ENCODE measurements at regions not wholly inside any gene's neighbourhood (a gene's known extent, or its start where the extent isn't known, plus 50 kb on each side); places are given as distances from the start of the nearest gene placed in this dataset.

DNA sequence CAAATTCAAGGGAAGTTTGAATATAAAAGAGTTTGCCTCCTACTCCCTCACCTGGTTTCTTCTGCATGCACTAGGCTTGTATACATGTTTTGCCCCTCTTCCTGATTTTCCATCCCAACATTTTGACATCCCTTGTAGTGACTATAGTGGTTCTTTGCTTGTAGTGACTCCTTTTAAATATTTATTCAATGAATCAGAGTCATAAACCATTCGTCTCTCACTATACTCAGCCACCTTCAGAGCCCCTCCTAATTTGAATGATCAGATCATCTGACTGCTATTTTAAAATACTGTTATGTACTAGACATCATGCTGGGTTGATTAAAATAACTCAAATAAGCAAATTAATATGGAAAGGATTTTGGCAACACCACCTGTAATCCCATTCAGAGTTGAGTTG, 492.1 kb upstream of the PIK3C3 start:
- DNase-seq (ENCODE audit: low read depth) = no peak
- TF ChIP-seq, protein P1, sequence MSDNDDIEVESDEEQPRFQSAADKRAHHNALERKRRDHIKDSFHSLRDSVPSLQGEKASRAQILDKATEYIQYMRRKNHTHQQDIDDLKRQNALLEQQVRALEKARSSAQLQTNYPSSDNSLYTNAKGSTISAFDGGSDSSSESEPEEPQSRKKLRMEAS (IDR thresholded peaks at IDR 0.05; ENCODE audit: low read depth, low read length) = no peak
- no peak for TF ChIP-seq MYC (IDR thresholded peaks at IDR 0.05; ENCODE audit: low read depth, low read length)
- TF ChIP-seq, protein P2, sequence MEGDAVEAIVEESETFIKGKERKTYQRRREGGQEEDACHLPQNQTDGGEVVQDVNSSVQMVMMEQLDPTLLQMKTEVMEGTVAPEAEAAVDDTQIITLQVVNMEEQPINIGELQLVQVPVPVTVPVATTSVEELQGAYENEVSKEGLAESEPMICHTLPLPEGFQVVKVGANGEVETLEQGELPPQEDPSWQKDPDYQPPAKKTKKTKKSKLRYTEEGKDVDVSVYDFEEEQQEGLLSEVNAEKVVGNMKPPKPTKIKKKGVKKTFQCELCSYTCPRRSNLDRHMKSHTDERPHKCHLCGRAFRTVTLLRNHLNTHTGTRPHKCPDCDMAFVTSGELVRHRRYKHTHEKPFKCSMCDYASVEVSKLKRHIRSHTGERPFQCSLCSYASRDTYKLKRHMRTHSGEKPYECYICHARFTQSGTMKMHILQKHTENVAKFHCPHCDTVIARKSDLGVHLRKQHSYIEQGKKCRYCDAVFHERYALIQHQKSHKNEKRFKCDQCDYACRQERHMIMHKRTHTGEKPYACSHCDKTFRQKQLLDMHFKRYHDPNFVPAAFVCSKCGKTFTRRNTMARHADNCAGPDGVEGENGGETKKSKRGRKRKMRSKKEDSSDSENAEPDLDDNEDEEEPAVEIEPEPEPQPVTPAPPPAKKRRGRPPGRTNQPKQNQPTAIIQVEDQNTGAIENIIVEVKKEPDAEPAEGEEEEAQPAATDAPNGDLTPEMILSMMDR (IDR thresholded peaks at IDR 0.05; ENCODE audit: low read depth, low read length) = no peak
- no peak for TF ChIP-seq POLR2A (IDR thresholded peaks at IDR 0.05; ENCODE audit: extremely low read depth, insufficient read length)
- no peak overlapping the region for H3K4me3 ChIP-seq (ENCODE audit: low read depth, low read length)

DNA sequence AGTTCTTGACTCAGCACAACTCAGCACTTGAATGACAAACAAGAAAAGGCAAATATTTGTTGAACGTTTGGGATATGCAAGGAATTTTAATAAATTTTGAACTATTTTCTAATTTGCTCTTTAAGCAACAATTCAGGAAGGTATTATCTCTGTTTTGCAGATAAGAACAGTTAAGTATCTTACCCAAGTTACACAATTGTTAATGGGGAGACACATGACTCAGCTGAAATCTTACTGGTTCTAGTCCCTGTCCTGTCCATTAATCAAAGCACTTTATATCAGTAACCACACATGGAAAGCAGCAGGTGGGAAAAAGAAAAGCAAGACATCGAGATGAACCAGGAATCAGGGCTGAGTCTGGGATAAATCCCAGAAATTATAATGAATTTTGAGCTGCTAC, 493.9 kb upstream of the PIK3C3 start:
- TF ChIP-seq POLR2A (IDR thresholded peaks at IDR 0.05; ENCODE audit: extremely low read depth, insufficient read length) = no peak
- no peak for TF ChIP-seq MYC (IDR thresholded peaks at IDR 0.05; ENCODE audit: low read depth, low read length)
- TF ChIP-seq, protein P2 (IDR thresholded peaks at IDR 0.05; ENCODE audit: low read depth, low read length) = no peak
- TF ChIP-seq, protein P1 (IDR thresholded peaks at IDR 0.05; ENCODE audit: low read depth, low read length) = no peak
- no peak for DNase-seq (ENCODE audit: low read depth)

DNA sequence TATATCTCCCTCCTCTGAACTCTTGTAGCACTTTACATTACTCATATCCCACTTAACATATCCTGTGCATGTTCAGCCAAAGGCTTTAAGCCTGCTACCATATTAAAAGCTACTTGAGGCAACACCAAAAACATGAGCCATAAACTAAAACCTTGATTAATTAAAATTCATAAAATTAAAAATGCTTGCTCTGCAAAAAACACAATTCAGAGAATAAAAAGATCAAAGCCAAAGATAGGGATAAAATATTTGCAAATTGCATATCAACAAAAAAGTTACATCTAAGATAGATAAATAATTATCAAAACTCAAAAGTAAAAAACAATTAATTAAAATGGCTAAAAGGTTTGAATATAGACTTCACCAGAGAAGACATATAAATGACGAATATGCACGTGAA, 495.4 kb upstream of the PIK3C3 start:
- TF ChIP-seq MYC (IDR thresholded peaks at IDR 0.05; ENCODE audit: low read depth, low read length) (no peak), POLR2A (IDR thresholded peaks at IDR 0.05; ENCODE audit: extremely low read depth, insufficient read length) (no peak)
- TF ChIP-seq, protein P1 (IDR thresholded peaks at IDR 0.05; ENCODE audit: low read depth, low read length) = no peak
- TF ChIP-seq, protein P2 (IDR thresholded peaks at IDR 0.05; ENCODE audit: low read depth, low read length) = no peak
- no peak overlapping the region for H3K4me3 ChIP-seq (ENCODE audit: low read depth, low read length)
- no peak for DNase-seq (ENCODE audit: low read depth)

More for the DNA sequence above, 493.9 kb upstream of the PIK3C3 start:
- H3K4me3 ChIP-seq (ENCODE audit: low read depth, low read length) = no peak overlapping the region

DNA sequence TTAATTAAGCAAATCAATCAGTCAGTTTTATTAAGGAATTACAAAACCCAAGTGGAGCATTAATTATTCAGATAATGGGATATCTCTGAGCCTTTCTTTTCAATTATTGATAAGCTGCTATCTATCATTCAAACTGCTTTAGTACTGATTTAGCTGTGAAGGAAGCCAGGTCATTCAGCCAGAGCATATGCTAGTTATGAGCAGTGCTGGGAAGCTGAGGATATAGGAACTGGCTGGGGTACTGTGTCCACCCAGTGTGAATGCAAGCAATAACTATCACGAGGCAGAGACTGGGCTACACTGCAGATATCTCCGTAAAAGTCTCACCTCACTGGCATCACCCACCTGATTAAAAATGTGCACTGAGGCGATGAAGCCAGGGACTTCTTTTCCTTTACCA, 496.7 kb upstream of the PIK3C3 start:
- TF ChIP-seq MYC (IDR thresholded peaks at IDR 0.05; ENCODE audit: low read depth, low read length) = no peak
- TF ChIP-seq, protein P1 (IDR thresholded peaks at IDR 0.05; ENCODE audit: low read depth, low read length) = no peak
- TF ChIP-seq, protein P2 (IDR thresholded peaks at IDR 0.05; ENCODE audit: low read depth, low read length) = no peak
- no peak for TF ChIP-seq POLR2A (IDR thresholded peaks at IDR 0.05; ENCODE audit: extremely low read depth, insufficient read length)
- no peak for DNase-seq (ENCODE audit: low read depth)
- no peak overlapping the region for H3K4me3 ChIP-seq (ENCODE audit: low read depth, low read length)

DNA sequence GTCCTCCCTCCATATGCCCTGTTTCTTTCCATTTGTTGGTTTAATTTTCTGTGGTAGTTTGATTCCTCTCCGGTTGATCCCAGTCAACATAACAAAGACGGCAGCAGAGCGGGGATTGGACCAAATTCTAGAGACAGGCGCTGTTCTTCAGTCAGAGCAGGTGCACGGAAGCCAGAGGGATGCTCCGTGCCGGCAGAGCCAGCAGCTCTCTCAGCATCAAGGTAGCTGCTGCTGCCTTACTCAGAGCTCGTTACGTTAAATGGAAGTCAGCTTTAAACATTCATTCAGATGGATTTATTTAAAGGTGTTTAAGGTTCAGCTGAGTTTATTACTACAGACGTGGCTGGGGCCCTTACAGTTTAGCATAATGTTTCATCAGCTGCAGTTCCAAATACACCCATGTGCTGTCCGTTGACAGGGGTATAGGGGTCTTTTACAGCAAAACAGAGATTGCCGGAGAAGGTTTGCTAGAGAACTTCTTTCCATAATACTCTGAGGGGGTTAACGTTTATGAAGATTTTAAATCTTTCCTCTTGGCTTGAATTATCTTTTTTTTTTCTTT, 497.2 kb upstream of the PIK3C3 start:
- TF ChIP-seq, protein P1 (IDR thresholded peaks at IDR 0.05; ENCODE audit: low read depth, low read length) = no peak
- TF ChIP-seq, protein P2 (IDR thresholded peaks at IDR 0.05; ENCODE audit: low read depth, low read length) = no peak
- no peak for TF ChIP-seq MYC (IDR thresholded peaks at IDR 0.05; ENCODE audit: low read depth, low read length)
- TF ChIP-seq POLR2A (IDR thresholded peaks at IDR 0.05; ENCODE audit: extremely low read depth, insufficient read length) = no peak
- DNase-seq (ENCODE audit: low read depth) = no peak
- no peak overlapping the region for H3K4me3 ChIP-seq (ENCODE audit: low read depth, low read length)
